OCI-LY1 (cell line): ENCODE measurements at regions not wholly inside any gene's neighbourhood (a gene's known extent, or its start where the extent isn't known, plus 50 kb on each side); places are given as distances from the start of the nearest gene placed in this dataset.

Experiments used
- H2AFZ ChIP-seq: fragments of 200-600 bp; sonication (generic), shearing (Covaris generic); 2 replicates; pipeline ENCODE4 v1.6.0; 2014; ENCODE audit warnings: antibody characterized with exemption, mild to moderate bottlenecking, low read length
- H3F3A ChIP-seq: fragments of 200-600 bp; sonication (generic), shearing (Covaris generic); 2 replicates; pipeline ENCODE4 v1.6.0; 2014; ENCODE audit warnings: mild to moderate bottlenecking, antibody characterized with exemption, low read length, moderate library complexity; ENCODE audit not compliant: insufficient read depth
- H3K27ac ChIP-seq: fragments of 200-600 bp; sonication (generic); 2 replicates; pipeline ENCODE4 v1.5.1; 2014; ENCODE audit warnings: low read length, mixed run types, mild to moderate bottlenecking, low read depth; ENCODE audit not compliant: poor library complexity, severe bottlenecking
- H3K27me3 ChIP-seq: fragments of 200-600 bp; sonication (generic); 2 replicates; pipeline ENCODE4 v1.6.0; 2014; ENCODE audit warnings: antibody characterized with exemption, mild to moderate bottlenecking, low read length, moderate library complexity; ENCODE audit not compliant: insufficient read depth
- H3K36me3 ChIP-seq: fragments of 200-600 bp; sonication (generic); 2 replicates; pipeline ENCODE4 v1.6.1; 2014; ENCODE audit warnings: mild to moderate bottlenecking, antibody characterized with exemption, low read length, moderate library complexity, mixed read lengths; ENCODE audit not compliant: insufficient read depth
- H3K4me1 ChIP-seq: fragments of 200-600 bp; sonication (generic); 2 replicates; pipeline ENCODE4 v1.5.1; 2014; ENCODE audit warnings: mild to moderate bottlenecking, low read length, moderate library complexity; ENCODE audit not compliant: insufficient read depth, severe bottlenecking
- H3K4me2 ChIP-seq: fragments of 200-600 bp; sonication (generic), shearing (Covaris generic); 2 replicates; pipeline ENCODE4 v1.6.1; 2014; ENCODE audit warnings: low read length
- H3K4me3 ChIP-seq: fragments of 200-600 bp; sonication (generic); 2 replicates; pipeline ENCODE4 v1.5.1; 2014; ENCODE audit warnings: low read length, low read depth, mild to moderate bottlenecking, mixed read lengths; ENCODE audit not compliant: poor library complexity, severe bottlenecking
- H3K79me2 ChIP-seq: fragments of 200-600 bp; shearing (Covaris generic); 2 replicates; pipeline ENCODE4 v1.6.1; 2016; ENCODE audit warnings: mixed run types, low read length, mixed read lengths; ENCODE audit not compliant: insufficient read depth
- H3K9ac ChIP-seq: fragments of 200-600 bp; sonication (generic), shearing (Covaris generic); 2 replicates; pipeline ENCODE4 v1.6.1; 2014; ENCODE audit warnings: mild to moderate bottlenecking, low read length, mixed read lengths
- H3K9me2 ChIP-seq: fragments of 200-600 bp; sonication (generic), shearing (Covaris generic); 2 replicates; pipeline ENCODE4 v1.6.1; 2014; ENCODE audit warnings: low read depth, mild to moderate bottlenecking, low read length, mixed read lengths
- H3K9me3 ChIP-seq: fragments of 200-600 bp; shearing (Covaris generic); 2 replicates; pipeline ENCODE4 v1.6.1; 2014; ENCODE audit warnings: low read length, mixed read lengths
- H4K20me1 ChIP-seq: fragments of 200-600 bp; sonication (generic), shearing (Covaris generic); 2 replicates; pipeline ENCODE4 v1.6.0; 2016; ENCODE audit warnings: mild to moderate bottlenecking, low read length; ENCODE audit not compliant: insufficient read depth
- EZH2 ChIP-seq: fragments of 200-600 bp; sonication (generic), shearing (Covaris generic); IDR thresholded peaks from 2 replicates; pipeline ENCODE4 v1.8.0; 2017; ENCODE audit warnings: borderline replicate concordance, mixed run types, mild to moderate bottlenecking, antibody characterized with exemption, low read length, moderate library complexity, mixed read lengths
- TF ChIP-seq, protein P1 (sequence below): fragments of 200-600 bp; sonication (generic), shearing (Covaris generic); IDR thresholded peaks from 2 replicates; pipeline ENCODE4 v1.5.1; 2017; ENCODE audit warnings: mild to moderate bottlenecking, antibody characterized with exemption, low read length, moderate library complexity, mixed read lengths

DNA sequence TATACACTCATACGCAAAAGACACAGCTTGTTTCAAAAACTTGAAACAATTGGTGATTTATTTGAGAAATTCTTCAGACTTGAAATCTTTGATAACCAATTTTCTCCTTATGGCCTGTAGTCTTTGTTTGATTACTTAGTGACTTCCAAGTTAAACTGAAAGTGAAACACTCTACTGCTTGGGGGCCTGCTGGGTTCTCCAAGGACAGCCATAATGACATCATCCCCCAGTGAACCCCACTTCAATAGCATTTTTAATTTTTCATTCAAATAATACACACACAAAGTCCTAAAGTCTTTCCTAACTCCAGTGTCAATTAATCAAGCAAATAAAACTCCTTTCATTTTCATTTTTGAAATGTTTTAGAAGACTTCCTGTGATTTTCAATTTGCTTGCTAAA lies 59.2 kb downstream of the KRTAP19-8 start:
- no peak for TF ChIP-seq EZH2
- TF ChIP-seq, protein P1, sequence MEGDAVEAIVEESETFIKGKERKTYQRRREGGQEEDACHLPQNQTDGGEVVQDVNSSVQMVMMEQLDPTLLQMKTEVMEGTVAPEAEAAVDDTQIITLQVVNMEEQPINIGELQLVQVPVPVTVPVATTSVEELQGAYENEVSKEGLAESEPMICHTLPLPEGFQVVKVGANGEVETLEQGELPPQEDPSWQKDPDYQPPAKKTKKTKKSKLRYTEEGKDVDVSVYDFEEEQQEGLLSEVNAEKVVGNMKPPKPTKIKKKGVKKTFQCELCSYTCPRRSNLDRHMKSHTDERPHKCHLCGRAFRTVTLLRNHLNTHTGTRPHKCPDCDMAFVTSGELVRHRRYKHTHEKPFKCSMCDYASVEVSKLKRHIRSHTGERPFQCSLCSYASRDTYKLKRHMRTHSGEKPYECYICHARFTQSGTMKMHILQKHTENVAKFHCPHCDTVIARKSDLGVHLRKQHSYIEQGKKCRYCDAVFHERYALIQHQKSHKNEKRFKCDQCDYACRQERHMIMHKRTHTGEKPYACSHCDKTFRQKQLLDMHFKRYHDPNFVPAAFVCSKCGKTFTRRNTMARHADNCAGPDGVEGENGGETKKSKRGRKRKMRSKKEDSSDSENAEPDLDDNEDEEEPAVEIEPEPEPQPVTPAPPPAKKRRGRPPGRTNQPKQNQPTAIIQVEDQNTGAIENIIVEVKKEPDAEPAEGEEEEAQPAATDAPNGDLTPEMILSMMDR: no peak

DNA sequence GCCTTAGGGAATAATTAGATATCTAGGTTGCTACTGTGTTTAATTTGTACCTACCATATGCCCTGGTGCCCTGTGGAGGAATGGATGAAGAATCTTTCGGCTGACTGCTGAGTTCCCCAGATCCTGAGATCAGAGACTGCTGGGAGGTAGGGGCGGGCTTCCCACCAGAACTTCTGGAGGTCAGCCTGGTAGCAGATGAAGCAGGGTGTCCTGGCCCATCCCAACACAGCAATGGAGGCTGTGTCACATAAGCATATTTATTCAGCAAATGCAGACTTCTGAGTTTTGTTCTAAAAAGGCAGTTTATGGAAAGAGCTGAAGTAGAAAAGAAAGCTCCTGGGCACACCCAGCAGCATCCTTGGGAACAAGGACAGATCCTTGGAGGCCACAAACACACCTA lies 74.0 kb downstream of the KRTAP19-8 start:
- Histone ChIP-seq H3K27me3 (no peaks in the 10 kb centered on the region), H4K20me1 (no peaks in the 10 kb centered on the region), H3K27ac (no peak overlapping the region), H2AFZ (no peak overlapping the region), H3K4me3 (no peak overlapping the region), H3K4me2 (no peak overlapping the region), H3K9me2 (no peaks in the 10 kb centered on the region), H3K79me2 (no peaks in the 10 kb centered on the region), H3K4me1 (no peaks in the 10 kb centered on the region), H3K36me3 (no peaks in the 10 kb centered on the region), H3K9me3 (no peaks in the 10 kb centered on the region), H3F3A (no peaks in the 10 kb centered on the region), H3K9ac (no peak overlapping the region)
- TF ChIP-seq EZH2: no peak
- TF ChIP-seq, protein P1: no peak

More for the DNA sequence above, 59.2 kb downstream of the KRTAP19-8 start:
- Histone ChIP-seq H3K4me1 (no peaks in the 10 kb centered on the region), H3K27ac (no peak overlapping the region), H3K9ac (no peak overlapping the region), H3K27me3 (no peaks in the 10 kb centered on the region), H3K9me2 (no peaks in the 10 kb centered on the region), H3K9me3 (no peaks in the 10 kb centered on the region), H4K20me1 (no peaks in the 10 kb centered on the region), H2AFZ (no peak overlapping the region), H3K79me2 (no peaks in the 10 kb centered on the region), H3K4me2 (no peak overlapping the region), H3K36me3 (no peaks in the 10 kb centered on the region), H3F3A (no peaks in the 10 kb centered on the region), H3K4me3 (no peak overlapping the region)

DNA sequence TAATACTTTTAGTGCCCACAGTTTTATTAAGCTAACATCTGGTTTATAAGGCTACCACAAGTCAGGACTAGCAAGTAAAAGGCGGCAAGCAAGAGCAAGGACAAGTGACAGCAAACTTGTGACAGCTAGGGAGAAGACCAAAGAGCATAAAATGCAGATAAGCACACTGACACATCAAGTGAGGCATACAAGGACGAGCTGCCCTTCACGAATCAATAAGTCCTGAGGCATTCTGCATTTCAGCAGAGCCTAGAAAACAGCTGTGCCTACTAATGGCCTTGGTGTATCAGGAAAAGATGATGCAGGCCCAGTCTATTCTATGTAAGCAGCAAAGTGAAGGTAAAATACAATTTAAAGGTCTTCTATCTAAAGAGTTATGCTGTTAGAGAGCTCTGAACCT lies 74.8 kb downstream of the KRTAP19-8 start:
- H3K9me2 ChIP-seq: no peaks in the 10 kb centered on the region
- no peaks in the 10 kb centered on the region for H3K27me3 ChIP-seq
- H3K27ac ChIP-seq: no peak overlapping the region
- no peaks in the 10 kb centered on the region for H3K79me2 ChIP-seq
- no peaks in the 10 kb centered on the region for H4K20me1 ChIP-seq
- no peak overlapping the region for H3K9ac ChIP-seq
- no peak overlapping the region for H3K4me2 ChIP-seq
- no peaks in the 10 kb centered on the region for H3F3A ChIP-seq
- no peaks in the 10 kb centered on the region for H3K4me1 ChIP-seq
- H2AFZ ChIP-seq: no peak overlapping the region
- no peaks in the 10 kb centered on the region for H3K9me3 ChIP-seq
- TF ChIP-seq EZH2: no peak
- TF ChIP-seq, protein P1: no peak
- no peaks in the 10 kb centered on the region for H3K36me3 ChIP-seq
- H3K4me3 ChIP-seq: no peak overlapping the region
